ENCODE measurements at regions not wholly inside any gene's neighbourhood (a gene's known extent, or its start where the extent isn't known, plus 50 kb on each side); places are given as distances from the start of the nearest gene placed in this dataset.
"Not testable (repeated sequence)": the region's sequence is repeated elsewhere in the genome, so short reads cannot be mapped to it uniquely, and the experiment has no call there.

DNA sequence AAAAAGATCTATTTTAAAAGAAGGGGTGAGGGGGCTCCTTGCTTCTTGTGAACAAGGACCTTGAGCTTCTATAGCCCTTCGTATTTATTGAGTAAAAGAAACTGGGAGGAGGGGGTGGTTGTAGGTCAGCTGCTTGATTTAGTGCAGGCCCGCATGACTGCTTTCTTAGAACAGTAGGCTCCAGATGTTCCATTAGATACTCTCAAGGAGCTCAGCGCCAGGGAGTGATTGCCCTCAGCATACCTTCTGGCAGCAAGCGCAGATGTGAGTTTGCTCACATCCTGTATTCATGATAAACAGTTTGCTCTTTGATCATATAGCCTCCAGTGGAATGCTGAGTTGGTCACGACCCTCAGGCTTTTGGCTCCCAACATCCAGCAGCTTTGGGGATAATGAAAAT lies 108.9 kb upstream of the XPO1 start:
- DNase-seq (ENCODE audit: low read depth): no peak
- in situ Hi-C loops (cut with HindIII; ENCODE audit: low pct_unique_long_range_greater_than_20kb, low sequenced_read_pairs): no loop called here

DNA sequence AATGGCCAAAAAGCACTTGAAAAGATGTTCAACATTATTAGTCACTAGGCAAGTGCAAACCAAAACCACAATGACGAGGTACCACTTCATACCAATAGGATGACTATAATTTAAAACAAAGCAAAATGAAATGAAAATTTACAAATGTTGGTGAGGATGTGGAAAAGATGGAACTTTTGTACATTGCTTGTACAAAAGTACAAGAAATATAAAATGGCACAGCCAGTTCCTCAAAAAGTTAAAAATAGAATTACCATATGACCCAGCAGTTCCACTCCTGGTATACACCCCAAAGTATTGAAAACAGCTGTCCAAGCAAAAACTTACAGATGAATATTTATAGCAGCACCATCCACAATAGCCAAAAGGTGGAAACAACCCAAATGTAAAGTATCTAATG lies 107.8 kb upstream of the XPO1 start:
- DNase-seq (ENCODE audit: low read depth): no peak
- in situ Hi-C loops (cut with HindIII; ENCODE audit: low pct_unique_long_range_greater_than_20kb, low sequenced_read_pairs): no loop called here

DNA sequence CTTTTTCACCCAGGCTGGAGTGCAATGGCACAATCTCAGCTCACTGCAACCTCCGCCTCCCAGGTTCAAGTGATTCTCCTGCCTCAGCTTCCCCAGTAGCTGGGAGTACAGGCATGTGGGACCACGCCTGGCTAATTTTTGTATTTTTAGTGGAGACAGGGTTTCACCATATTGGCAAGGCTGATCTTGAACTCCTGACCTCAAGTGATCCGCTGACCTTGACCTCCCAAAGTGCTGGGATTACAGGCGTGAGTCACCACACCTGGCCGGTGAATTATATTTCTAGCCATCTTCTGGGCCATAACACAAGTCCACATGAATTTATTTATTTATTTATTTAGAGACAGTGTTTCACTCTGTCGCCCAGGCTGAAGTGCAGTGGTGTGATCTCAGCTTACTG lies 105.0 kb upstream of the XPO1 start:
- in situ Hi-C loops (cut with HindIII; ENCODE audit: low pct_unique_long_range_greater_than_20kb, low sequenced_read_pairs); DNase-seq (ENCODE audit: low read depth): not testable (repeated sequence)

DNA sequence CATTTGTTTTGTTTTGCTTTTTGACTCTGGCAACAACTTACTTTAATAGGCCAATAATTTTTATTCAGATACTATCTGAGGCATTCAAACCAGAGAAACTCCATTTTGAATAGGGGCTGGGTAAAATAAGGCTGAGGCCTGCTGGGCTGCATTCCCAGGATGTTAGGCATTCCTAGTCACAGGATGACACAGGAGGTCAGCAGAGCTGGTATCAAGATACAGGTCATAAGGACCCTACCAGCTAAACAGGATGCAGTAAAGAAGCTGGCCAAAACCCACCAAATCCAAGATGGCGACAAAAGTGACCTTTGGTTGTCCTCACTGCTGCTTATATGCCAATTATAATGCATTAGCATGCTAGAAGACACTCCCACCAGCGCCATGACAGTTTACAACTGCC lies 102.2 kb upstream of the XPO1 start:
- in situ Hi-C loops (cut with HindIII; ENCODE audit: low pct_unique_long_range_greater_than_20kb, low sequenced_read_pairs): no loop called here
- DNase-seq (ENCODE audit: low read depth): no peak

DNA sequence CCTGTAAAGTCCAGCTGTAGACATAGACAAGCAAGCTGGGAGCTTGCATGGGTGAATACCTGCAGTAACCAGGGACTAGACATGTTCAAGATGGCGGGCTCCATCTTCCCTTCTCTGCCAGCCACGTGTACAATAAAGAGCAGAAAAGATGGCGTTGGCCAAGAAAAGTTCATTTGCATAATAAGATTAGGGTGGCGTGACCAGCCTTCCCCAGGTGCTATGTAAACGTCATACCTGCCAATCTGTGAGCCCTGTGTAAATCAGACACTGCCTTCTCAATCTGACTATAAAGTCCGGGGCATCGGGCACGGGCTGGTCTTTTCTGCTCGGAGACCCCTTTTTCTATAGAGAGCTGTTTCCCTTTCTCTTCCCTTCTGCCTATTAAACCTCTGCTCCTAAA lies 101.6 kb upstream of the XPO1 start:
- in situ Hi-C loops (cut with HindIII; ENCODE audit: low pct_unique_long_range_greater_than_20kb, low sequenced_read_pairs): no loop called here
- DNase-seq (ENCODE audit: low read depth): no peak

DNA sequence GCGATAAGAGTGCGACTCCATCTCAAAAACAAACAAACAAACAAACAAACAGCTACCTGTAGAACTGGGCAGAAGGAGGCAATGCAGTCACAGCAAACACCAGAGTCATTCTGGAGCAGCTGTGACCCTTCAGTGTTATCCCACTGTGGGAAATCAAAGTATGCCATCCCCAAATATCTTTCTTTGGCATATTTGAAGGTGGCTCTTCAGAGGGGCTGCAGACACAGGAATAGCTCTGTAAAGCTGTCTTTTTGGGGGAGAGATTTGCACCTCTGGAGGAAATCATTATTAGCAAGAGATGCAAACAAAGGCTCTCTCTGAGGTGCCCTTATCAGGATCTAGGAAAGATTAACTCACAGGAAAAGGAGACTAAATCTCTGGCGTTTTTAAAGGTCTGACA lies 98.5 kb upstream of the XPO1 start:
- DNase-seq (ENCODE audit: low read depth): no peak
- in situ Hi-C loops (cut with HindIII; ENCODE audit: low pct_unique_long_range_greater_than_20kb, low sequenced_read_pairs): no loop called here

DNA sequence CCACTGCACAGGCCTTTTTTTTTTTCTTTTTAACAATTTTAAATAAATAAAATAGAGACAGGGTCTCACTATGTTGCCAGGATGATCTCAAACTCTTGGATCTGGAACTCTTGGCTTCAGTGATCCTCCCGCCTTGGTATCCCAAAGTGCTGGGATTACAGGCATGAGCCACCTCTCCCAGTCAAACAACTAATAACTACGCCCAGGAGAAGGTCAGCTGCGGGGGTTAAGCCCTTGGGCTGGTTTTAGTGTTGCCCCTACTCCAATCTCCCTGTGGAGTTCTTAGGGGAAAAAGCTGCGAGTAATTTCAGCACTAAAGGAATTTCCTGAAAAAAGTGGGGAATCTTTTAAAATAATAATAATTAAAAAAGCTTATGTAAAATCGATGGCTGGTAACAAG lies 96.4 kb upstream of the XPO1 start:
- no peak for DNase-seq (ENCODE audit: low read depth)
- in situ Hi-C loops (cut with HindIII; ENCODE audit: low pct_unique_long_range_greater_than_20kb, low sequenced_read_pairs): no loop called here

DNA sequence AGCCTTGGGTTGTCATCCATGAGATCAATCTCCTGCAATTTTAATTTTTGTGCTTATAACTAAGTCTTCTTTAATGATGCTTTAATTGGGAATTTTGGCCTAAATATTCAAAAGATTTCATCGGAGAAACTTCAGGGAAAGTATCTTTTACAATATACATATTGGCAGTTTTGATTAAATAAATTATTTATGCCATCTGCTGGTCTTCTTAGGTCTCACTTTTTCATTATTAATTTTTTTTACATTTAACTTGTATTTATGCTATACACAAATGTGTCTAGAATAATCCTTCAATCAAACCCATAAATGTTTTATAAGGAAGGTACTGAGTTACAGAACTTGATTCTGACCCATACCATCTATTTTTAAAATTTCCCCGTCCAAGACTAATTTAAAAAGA lies 95.1 kb upstream of the XPO1 start:
- in situ Hi-C loops (cut with HindIII; ENCODE audit: low pct_unique_long_range_greater_than_20kb, low sequenced_read_pairs): no loop called here
- no peak for DNase-seq (ENCODE audit: low read depth)

DNA sequence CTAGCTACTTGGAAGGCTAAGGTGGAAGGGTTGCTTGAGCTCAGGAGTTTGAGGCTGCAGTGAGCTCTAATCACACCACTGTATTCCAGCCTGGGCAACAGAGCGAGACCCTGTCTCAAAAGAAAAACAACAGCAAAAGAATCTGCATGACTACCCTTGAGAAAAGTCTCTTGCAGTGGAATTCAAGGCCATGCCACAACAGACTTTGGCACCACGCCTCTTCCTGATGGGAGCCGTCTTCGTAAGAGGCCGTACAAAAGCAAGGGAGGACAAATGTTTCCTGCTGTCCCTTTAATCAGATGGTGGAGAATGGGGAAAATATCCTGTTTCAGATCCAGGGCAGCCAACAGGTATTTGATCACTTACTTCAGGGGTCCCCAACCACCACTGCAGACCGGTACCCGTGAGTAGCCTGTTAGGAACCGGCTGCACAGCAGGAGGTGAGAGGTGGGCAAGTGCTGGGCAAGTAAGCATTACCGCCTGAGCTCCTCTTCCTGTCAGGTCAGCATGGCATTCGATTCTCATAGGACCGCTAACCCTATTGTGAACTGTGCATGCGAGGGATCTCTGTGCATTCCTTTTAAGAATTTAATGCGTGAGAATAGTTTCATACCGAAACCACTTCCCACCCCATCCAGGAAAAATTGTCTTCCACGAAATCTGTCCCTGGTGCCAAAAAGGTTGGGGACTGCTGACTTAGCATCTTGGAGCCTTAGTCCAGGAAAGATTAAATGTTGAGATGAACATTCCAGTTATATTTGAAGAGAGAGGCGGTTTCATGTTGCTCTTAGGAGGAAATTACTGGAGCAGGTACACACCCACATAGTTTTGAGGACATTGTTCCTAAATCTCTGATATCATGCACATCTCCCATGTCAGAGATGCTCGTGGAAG lies 94.4 kb upstream of the XPO1 start:
- in situ Hi-C loops (cut with HindIII; ENCODE audit: low pct_unique_long_range_greater_than_20kb, low sequenced_read_pairs): no loop called here
- peak; percentile 59 for DNase-seq (ENCODE audit: low read depth)

DNA sequence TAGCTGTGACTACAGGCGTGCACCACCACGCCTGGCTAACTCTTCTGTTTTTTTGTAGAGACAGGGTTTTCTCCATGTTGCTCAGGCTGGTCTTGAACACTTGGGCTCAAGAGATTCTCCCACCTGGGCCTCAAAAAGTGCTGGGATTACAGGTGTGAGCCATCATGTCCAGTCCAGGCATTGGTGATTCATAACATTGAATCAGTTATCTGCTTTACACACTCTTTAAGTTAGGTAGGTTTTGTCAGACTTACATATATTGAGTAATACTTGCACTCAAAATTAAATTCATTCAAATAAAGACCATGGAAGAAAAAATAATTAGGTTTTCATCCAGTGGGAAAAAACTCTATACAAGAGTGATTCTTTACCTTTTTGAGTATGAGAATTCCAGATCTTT lies 93.2 kb upstream of the XPO1 start:
- in situ Hi-C loops (cut with HindIII; ENCODE audit: low pct_unique_long_range_greater_than_20kb, low sequenced_read_pairs): no loop called here

DNA sequence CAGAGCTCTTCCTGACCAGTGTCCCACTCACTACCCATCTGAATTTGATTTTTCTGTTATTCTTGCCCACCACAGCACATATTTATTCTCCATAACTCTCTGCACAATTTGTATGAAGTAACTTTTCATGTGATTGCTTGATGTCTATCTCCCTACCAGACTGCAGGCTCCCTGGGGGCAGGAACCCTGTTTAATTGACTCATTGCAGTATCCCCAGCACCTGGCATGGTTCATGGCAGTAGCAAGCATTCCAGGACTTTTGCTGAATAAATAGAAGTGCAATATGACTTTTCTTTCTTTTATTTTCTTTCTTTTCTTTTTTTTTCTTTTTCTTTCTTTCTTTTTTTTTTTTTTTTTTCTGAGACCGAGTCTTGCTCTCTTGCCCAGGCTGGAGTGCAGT lies 88.7 kb upstream of the XPO1 start:
- in situ Hi-C loops (cut with HindIII; ENCODE audit: low pct_unique_long_range_greater_than_20kb, low sequenced_read_pairs): no loop called here

More for the DNA sequence above, 93.2 kb upstream of the XPO1 start:
- DNase-seq (ENCODE audit: low read depth): no peak

DNA sequence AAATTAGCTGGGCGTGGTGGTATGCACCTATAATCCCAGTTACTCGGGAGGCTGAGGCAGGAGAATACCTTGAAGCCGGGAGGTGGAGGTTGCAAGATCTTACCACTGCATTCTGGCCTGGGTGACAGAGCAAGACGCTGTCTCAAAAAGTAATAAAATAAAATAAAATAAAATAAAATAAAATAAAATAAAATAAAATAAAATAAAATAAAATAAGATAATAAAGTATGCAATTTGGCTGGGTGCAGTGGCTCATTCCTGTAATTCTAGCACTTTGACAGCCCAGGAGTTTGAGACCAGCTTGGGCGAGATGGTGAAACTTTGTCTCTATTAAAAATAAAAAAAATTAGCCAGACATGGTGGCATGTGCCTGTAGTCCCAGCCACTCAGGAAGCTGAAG lies 85.6 kb upstream of the XPO1 start:
- DNase-seq (ENCODE audit: low read depth): no peak
- in situ Hi-C loops (cut with HindIII; ENCODE audit: low pct_unique_long_range_greater_than_20kb, low sequenced_read_pairs): no loop called here

More for the DNA sequence above, 88.7 kb upstream of the XPO1 start:
- no peak for DNase-seq (ENCODE audit: low read depth)

DNA sequence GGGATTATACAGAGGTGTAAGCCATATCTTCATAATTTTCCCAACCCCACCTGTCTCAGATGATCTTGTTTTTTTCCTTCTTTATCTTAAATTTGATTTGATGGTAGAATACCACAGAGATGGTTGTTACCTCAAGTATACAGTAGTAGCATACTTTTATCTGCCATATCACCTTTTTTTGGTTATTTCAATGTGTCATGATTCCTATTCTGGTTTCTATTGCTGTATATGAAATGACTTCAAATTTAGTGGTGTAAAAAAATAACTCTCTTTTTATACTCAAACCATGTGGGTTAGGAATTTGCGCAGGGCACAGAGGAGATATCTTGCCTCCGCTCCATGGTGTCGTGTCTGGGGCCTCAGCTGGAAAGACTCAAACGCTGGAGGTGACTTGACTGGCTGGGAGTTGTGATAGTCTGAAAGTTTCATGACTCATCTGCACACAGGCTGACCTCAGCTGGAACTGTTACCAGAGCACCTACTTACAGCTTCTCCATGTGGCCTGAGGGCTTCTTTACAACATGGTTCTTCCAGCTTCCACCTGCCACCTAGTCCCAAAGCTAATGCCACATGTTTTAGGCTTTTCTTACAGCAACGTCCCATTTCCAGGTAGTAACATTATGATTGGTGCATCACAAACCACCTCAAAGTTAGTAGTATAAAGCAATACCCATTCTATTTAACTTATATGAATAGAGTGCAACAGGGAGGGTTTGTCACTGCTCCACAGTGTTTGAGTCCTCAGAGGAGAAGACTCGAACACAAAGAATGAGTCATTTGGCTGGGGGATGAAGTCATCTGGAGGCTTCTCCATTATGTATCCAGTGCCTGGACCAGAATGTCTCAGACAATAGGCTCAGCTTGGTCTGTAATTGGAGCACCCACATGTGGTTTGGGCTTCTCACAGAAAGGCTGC lies 82.3 kb upstream of the XPO1 start:
- DNase-seq (ENCODE audit: low read depth): peak; percentile 53

DNA sequence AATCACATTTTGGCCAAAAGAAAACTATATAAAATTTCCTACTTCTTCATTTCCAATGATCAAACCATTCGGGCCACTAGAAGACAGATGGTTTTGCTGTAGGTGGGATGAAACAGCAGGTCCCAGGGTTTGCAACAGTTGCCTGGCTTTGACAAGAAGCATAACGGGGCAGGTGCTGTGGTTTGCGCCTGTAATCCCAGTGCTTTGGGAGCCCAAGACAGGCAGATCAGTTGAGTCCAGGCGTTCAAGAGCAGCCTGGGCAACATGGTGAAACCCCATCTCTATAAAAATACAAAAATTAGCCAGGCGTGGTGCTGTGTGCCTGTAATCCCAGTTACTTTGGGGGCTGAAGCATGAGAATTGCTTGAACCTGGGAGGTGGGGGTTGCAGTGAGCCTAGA lies 81.4 kb upstream of the XPO1 start:
- in situ Hi-C loops (cut with HindIII; ENCODE audit: low pct_unique_long_range_greater_than_20kb, low sequenced_read_pairs): no loop called here
- DNase-seq (ENCODE audit: low read depth): no peak

More for the DNA sequence above, 82.3 kb upstream of the XPO1 start:
- in situ Hi-C loops (cut with HindIII; ENCODE audit: low pct_unique_long_range_greater_than_20kb, low sequenced_read_pairs): no loop called here

DNA sequence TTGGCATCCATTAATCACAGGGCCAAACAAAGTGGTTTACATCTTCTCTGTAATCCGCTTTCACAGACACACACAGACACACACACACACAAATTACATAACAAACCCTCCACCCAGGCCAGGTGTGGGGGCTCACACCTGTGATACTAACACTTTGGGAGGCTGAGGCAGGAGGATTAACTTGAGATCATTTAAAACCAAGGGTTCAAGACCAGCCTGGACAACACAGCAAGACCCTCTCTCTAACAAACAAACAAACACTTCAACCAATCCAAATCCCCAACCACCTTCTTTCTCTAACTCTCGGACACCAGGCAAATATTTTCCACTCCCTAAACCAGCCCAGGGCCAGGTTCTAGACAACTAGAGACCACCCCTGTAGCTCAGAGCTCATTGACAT lies 79.5 kb upstream of the XPO1 start:
- no peak for DNase-seq (ENCODE audit: low read depth)
- in situ Hi-C loops (cut with HindIII; ENCODE audit: low pct_unique_long_range_greater_than_20kb, low sequenced_read_pairs): no loop called here

DNA sequence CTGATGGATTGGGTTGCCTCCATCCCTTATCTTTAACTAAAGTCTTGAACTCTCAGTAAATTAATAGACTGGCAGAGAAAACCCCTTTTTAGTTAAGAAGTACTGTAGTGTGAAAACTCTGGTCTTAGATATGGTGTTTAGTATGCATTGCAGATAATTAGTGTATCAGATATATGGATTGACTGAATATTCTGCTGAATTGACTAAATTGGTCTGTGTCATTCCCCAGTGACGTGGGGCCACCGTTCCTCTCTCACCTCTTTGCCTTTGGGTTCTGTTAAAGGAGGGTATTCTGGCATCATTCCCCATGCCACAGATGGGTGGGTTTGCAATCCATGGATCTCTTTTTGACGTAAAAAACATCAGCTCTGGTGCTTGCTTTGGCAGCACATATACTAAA lies 67.1 kb upstream of the XPO1 start:
- DNase-seq (ENCODE audit: low read depth): no peak
- in situ Hi-C loops (cut with HindIII; ENCODE audit: low pct_unique_long_range_greater_than_20kb, low sequenced_read_pairs): no loop called here

DNA sequence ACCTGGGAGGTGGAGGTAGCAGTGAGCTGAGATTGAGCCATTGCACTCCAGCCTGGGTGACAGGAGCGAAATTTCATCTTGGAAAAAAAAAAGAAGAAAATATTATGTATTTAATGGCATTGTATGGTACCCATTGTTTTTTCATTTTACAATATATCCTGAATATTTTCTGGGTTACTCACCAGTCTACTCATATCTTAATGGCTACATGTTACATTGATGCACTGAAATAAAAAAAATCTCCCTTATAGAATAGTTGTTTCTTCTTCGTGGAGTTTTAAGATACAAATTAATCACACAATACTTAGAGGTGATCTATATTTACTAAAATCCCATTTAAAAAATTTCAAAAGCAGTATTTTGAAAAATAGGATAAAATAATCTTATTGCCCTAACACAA lies 66.3 kb upstream of the XPO1 start:
- DNase-seq (ENCODE audit: low read depth): no peak
- in situ Hi-C loops (cut with HindIII; ENCODE audit: low pct_unique_long_range_greater_than_20kb, low sequenced_read_pairs): no loop called here

DNA sequence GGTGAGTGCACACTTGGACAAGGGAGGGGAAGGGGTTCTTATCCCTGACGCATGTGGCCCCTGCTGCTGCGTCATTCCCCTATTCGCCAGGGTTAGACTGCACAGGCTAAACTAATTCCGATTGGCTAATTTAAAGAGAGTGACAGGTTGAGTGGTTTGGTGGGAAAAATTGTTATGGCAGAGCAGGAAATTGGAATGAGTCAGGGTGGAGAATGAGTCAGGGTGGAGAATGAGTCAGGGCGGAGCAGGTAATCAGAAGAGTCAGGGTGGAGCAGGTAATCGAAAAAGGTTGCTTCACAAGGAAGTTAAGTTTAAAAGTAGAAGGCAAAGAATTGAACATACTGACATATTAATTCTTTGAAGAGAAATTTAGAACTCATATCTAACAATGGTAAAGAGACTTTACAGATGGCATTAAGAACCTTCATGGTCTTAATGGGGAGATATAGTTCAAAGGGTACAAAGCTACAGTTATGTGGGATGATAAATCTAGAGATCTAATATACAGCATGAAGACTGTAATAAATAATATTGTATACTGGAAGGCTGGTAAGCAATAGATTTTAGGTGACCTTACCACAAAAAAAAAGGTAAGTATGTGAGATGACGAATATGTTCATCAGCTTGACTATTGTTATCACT lies 60.5 kb upstream of the XPO1 start:
- in situ Hi-C loops (cut with HindIII; ENCODE audit: low pct_unique_long_range_greater_than_20kb, low sequenced_read_pairs): not testable (repeated sequence)
- DNase-seq (ENCODE audit: low read depth): peak; percentile 60
